Spleen (tissue), 7 donors: ENCODE measurements at regions not wholly inside any gene's neighbourhood (a gene's known extent, or its start where the extent isn't known, plus 50 kb on each side); places are given as distances from the start of the nearest gene placed in this dataset.

ENCODE experiments used
- CTCF ChIP-seq, 11 experiments: fragments of 200-600 bp in 7 of 11; fragments of 450-650 bp in 4 of 11; sonication (generic) in 4 of 11; IDR thresholded peaks in 8 of 11; conservative IDR thresholded peaks in 3 of 11; 1 replicate in 7 of 11; 2 replicates in 4 of 11; pipeline versions ENCODE4 v1.4.0 to v1.8.0; 2016 to 2021; ENCODE audit warnings: antibody characterized with exemption in 11 of 11, inconsistent platforms in 4 of 11, mild to moderate bottlenecking in 1 of 11
- POLR2AphosphoS5 ChIP-seq, 3 donors: sonication (generic); formaldehyde crosslinking; IDR thresholded peaks; one replicate each; pipeline ENCODE4 v1.5.1; 2017; ENCODE audit warnings: antibody characterized with exemption in 3 of 3
- donor health status: DM: no; HTN: no; CAD: no; lungs with moderate emphysema.
- donor health status: DM: no; HTN: no; CAD: no.
- donor health status: DM: no; HTN: no; CAD: no.

- TF ChIP-seq CTCF (IDR thresholded peaks at IDR 0.05 in 8 of 11, conservative IDR thresholded peaks at IDR 0.05 in 3 of 11) (no peak), POLR2AphosphoS5 (IDR thresholded peaks at IDR 0.05) (no peak)
Measured at GRCh38 chr5:136768457-136768856, 403.1 kb upstream of the TRPC7 start.
